ENCODE measurements at regions not wholly inside any gene's neighbourhood (a gene's known extent, or its start where the extent isn't known, plus 50 kb on each side); places are given as distances from the start of the nearest gene placed in this dataset.

GRCh38 chr9:23005156-23005555, 558.5 kb downstream of the DMRTA1 start:
- Histone ChIP-seq H2AFZ (ENCODE audit: low read depth, low read length, severe bottlenecking) (no peak overlapping the region), H3F3A (ENCODE audit: insufficient read depth) (no peaks in the 10 kb centered on the region), H3K27ac (ENCODE audit: low read depth, low read length) (no peak overlapping the region), H4K20me1 (ENCODE audit: low read depth, low read length) (no peaks in the 10 kb centered on the region), H3K9ac (ENCODE audit: low read length) (no peak overlapping the region), H3K9me3 (ENCODE audit: insufficient read depth, low read length) (no peaks in the 10 kb centered on the region), H3K36me3 (ENCODE audit: low read length) (no peaks in the 10 kb centered on the region), H3K9me2 (replicated peaks; ENCODE audit: insufficient read depth, low read length) (no peaks in the 10 kb centered on the region), H3K4me2 (ENCODE audit: low read depth, low read length, poor library complexity, severe bottlenecking) (no peak overlapping the region), H3K27me3 (ENCODE audit: low read length) (no peaks in the 10 kb centered on the region), H3K79me2 (ENCODE audit: insufficient read depth, low read length) (no peaks in the 10 kb centered on the region), H3K4me3 (ENCODE audit: insufficient read depth, low read length, poor library complexity, severe bottlenecking) (no peak overlapping the region)
- TF ChIP-seq CTCF (IDR thresholded peaks at IDR 0.05; ENCODE audit: insufficient read depth, low read length, poor library complexity, severe bottlenecking) (no peak), EZH2phosphoT487 (conservative IDR thresholded peaks at IDR 0.05; ENCODE audit: low read length) (no peak)

- H3K79me2 ChIP-seq (ENCODE audit: insufficient read depth, low read length) = no peaks in the 10 kb centered on the region
- H3K9ac ChIP-seq (ENCODE audit: low read length) = no peak overlapping the region
- no peaks in the 10 kb centered on the region for H4K20me1 ChIP-seq (ENCODE audit: low read depth, low read length)
- H3F3A ChIP-seq (ENCODE audit: insufficient read depth) = no peaks in the 10 kb centered on the region
- no peaks in the 10 kb centered on the region for H3K27me3 ChIP-seq (ENCODE audit: low read length)
- no peak overlapping the region for H3K27ac ChIP-seq (ENCODE audit: low read depth, low read length)
- no peak overlapping the region for H3K4me3 ChIP-seq (ENCODE audit: insufficient read depth, low read length, poor library complexity, severe bottlenecking)
- no peak overlapping the region for H2AFZ ChIP-seq (ENCODE audit: low read depth, low read length, severe bottlenecking)
- H3K4me2 ChIP-seq (ENCODE audit: low read depth, low read length, poor library complexity, severe bottlenecking) = no peak overlapping the region
- no peaks in the 10 kb centered on the region for H3K9me3 ChIP-seq (ENCODE audit: insufficient read depth, low read length)
- no peaks in the 10 kb centered on the region for H3K9me2 ChIP-seq (replicated peaks; ENCODE audit: insufficient read depth, low read length)
- TF ChIP-seq EZH2phosphoT487 (conservative IDR thresholded peaks at IDR 0.05; ENCODE audit: low read length) (no peak), CTCF (IDR thresholded peaks at IDR 0.05; ENCODE audit: insufficient read depth, low read length, poor library complexity, severe bottlenecking) (no peak)
- H3K36me3 ChIP-seq (ENCODE audit: low read length) = no peaks in the 10 kb centered on the region
Observed at GRCh38 chr9:23006127-23006526, 559.5 kb downstream of the DMRTA1 start.

- H3K27ac ChIP-seq (ENCODE audit: low read depth, low read length) = no peak overlapping the region
- H3F3A ChIP-seq (ENCODE audit: insufficient read depth) = no peaks in the 10 kb centered on the region
- no peak overlapping the region for H3K4me3 ChIP-seq (ENCODE audit: insufficient read depth, low read length, poor library complexity, severe bottlenecking)
- no peaks in the 10 kb centered on the region for H3K27me3 ChIP-seq (ENCODE audit: low read length)
- no peaks in the 10 kb centered on the region for H3K9me3 ChIP-seq (ENCODE audit: insufficient read depth, low read length)
- no peaks in the 10 kb centered on the region for H3K36me3 ChIP-seq (ENCODE audit: low read length)
- TF ChIP-seq CTCF (IDR thresholded peaks at IDR 0.05; ENCODE audit: insufficient read depth, low read length, poor library complexity, severe bottlenecking) (no peak), EZH2phosphoT487 (conservative IDR thresholded peaks at IDR 0.05; ENCODE audit: low read length) (no peak)
- no peak overlapping the region for H3K9ac ChIP-seq (ENCODE audit: low read length)
- H3K79me2 ChIP-seq (ENCODE audit: insufficient read depth, low read length) = no peaks in the 10 kb centered on the region
- no peak overlapping the region for H2AFZ ChIP-seq (ENCODE audit: low read depth, low read length, severe bottlenecking)
- H4K20me1 ChIP-seq (ENCODE audit: low read depth, low read length) = no peaks in the 10 kb centered on the region
- H3K9me2 ChIP-seq (replicated peaks; ENCODE audit: insufficient read depth, low read length) = no peaks in the 10 kb centered on the region
- no peak overlapping the region for H3K4me2 ChIP-seq (ENCODE audit: low read depth, low read length, poor library complexity, severe bottlenecking)
Observed at GRCh38 chr9:23011669-23012068, 565.0 kb downstream of the DMRTA1 start.

Measured in SU-DHL-6 (cell line).